Left forelimb (tissue), 1 donor: ENCODE measurements at regions not wholly inside any gene's neighbourhood (a gene's known extent, or its start where the extent isn't known, plus 50 kb on each side); places are given as distances from the start of the nearest gene placed in this dataset.

Experiments used
- DNase-seq: peaks from one replicate; pipeline ENCODE4 v3.0.0-alpha.2; 2018; ENCODE audit warnings: low spot score

DNA sequence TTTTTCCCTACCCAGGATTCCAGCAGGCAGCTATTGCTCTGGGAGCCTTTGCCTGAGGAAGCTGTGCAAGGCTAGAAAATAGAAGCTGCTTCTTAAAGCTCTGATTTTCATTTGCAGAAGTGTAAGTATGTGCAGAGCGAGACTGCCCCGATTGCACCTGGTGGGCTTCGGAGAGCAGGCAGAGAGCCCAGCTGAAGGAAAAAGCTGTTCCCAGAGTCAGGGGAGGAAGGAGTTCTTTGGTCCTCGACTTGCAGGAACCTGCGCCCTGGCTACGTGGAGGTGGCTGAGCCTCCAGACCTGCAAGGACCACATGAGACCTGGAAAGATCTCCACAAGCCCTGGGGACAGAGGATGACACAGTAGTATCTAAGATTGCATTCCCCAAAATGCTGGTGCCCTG is 235.0 kb upstream of the ARGLU1 start:
- no peak for DNase-seq

DNA sequence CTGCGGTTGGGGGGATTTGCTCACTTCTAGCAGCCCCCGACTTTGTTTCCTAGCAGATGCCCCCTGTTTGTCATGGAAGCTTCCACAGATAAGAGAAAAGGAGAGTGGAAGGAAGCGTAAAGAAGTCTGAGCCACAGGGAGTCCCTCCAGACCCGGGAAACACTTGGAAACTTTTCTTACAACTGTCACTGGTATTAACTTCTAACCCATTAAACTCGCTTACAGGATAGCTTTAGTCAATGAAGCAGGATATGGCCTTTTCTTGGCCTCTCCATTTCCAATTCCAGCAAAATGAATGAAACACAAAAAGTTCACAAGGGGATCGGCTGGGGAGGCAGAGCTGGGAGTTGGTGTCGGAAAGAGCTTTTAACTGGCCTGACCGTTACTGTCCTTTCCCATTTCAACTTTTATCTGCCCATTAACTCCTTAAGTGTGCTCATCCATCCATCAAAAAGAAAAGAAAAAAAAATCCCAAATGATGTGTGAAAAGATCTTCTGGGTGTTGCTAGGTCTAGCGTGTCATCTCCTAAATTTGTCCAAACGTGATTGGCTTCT is 231.9 kb upstream of the ARGLU1 start:
- DNase-seq = no peak

DNA sequence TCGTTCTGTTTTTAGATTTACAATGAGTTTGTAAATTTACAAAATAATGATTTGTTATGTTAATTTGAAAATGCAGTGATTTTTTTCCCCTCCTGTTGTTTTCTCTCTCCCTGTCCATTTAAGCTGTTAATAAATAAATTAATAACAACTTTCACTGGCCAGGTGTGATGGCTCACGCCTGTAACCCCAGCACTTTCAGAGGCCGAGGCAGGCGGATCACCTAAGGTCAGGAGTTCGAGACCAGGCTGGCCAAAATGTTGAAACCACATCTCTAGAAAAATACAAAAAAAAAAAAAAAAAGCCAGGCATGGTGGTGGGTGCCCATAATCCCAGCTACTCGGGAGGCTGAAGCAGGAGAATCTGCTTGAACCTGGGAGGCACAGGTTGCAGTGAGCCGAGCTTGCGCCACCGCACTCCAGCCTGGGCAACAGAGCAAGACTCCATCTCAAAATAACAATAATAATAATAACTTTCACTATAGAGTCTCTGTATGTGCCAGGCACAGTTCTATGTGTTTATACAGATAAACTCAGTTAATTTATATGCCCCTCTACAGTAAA is 229.2 kb upstream of the ARGLU1 start:
- DNase-seq = no peak

DNA sequence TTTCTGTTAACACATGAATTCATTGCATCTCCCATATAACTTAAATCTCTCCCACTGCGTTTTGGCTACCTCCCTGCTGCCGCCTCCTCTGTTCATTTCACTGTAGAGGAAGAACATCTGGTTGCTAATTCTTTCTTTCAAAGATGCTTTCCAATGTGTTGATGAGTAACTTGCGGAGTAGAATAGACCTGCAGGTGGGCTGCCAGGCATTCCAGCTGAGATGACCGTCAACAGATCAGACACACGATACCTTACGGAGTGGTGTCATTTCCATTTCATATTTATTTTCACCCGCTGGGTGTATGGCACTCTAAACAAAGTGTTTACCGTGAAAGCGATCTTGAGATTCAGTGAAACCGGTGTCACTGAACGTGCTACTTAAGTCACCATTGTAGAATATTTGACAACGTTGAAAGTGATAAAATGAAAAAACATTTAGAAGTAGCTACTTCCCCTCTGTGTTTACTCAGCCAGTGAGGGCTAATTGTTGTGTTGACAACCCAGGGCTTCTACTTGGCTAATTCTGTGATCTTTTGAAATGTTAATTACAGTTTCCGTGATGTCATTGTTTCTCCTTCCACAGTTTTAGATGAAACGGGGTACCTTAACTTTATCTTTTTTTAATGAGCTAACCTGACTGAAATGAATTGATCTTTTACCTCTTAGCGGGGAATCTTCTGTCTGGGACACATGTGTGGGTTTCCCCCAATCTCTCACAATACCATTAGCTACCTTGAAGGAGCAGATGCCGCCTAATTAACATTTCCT is 228.5 kb upstream of the ARGLU1 start:
- DNase-seq = no peak

GRCh38 chr13:106795847-106796246 is 227.9 kb upstream of the ARGLU1 start:
- DNase-seq = no peak

DNA sequence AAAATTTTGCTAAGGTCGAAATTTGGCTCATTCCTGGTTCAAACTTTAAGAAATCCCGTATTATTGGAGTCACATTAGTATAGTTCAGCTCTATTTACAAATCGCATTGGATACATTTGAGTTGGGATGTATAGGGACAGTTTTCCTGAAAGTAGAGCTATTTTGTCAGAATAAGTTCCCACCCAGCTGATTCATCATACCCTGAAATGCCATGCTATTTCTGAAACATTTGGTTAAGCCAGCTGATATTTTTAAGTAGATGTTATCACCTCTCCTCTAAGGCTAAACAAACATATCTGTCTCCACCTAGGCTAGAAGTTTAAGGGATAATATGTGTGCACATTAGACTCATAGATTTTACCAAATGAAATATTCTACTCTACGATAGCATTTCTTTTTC is 226.2 kb upstream of the ARGLU1 start:
- DNase-seq = no peak

DNA sequence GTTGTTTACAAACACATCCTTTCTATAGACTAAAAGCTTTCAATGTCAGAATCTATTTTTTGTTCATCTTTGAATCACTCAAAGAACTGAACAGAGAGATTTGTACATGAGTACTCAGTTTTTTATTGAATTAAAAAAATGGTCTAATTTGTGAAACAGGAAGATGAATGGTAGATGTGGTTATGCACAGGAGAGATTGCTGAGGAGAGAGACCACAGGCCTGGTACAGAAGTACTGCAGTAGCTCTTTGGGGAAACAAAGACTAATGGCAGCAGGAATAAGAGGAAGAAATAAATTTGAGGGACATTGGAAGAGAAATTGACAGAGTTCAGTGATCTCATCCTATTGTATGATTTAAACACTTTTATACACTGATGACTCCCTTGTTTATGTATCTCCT is 222.0 kb upstream of the ARGLU1 start:
- DNase-seq = no peak

DNA sequence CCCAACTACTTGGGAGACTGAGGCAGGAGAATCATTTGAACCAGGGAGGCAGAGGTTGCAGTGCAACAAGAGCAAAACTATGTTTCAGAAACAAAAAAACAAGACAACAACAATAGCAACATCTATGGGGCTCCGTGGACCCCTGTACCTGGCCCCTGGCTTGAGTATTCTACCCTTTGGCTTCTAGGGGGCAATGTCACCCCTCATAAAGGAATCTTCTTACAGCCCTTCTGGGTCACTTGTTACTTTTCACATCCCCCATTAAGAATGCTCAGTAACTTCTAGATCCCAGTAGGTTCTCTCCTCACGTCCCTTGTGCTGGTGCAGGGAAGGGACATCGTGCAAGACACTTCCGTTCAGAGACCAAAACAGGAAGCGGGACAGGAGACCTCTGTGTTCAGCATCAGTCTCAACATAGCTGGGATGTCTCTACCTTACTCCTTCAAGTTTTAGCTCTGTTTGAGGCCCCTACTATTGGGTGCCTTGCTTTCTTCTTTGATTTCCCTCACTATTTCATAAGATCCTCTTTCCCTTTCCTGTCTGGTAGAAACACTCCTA is 218.1 kb upstream of the ARGLU1 start:
- no peak for DNase-seq

DNA sequence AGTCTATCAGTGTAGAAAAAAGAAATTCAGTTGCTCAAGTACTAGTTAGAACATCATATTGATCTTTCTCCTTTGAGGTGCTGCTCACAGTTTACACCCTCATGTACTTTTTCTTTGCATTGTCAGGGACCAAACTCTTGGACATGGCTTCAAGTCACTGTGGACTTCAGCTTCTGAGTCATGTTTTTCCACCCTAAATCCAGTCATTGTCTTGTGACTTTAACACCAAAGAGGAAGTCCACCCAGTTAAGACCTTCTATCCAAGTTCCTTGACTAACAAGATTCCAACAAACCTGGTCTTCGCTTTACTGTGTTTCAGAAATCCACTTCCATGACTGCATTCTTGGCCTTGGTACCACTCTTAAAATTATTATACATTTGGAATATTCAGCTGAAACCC is 206.7 kb upstream of the ARGLU1 start:
- no peak for DNase-seq

- DNase-seq = no peak
Observed at GRCh38 chr13:106772006-106772601, 204.2 kb upstream of the ARGLU1 start.

DNA sequence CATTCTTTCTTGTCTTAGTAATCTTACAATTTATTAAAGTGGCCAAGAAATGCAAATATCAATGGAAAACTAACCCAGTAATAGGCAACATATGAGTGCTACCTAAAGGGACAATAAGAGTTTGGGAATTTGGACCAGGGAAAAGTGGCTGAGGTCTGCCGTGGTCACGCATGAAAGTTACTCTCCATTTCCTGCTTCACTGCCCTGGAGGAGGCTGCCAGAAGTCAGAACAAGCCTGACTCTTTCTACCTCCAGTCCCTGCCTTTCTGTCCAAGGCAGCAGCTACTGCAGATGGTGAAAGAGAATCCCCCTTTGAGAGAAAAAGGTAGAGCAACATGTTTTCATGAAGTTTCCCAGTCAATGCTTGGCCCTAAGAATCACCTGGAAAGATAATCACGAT is 201.1 kb upstream of the ARGLU1 start:
- no peak for DNase-seq

DNA sequence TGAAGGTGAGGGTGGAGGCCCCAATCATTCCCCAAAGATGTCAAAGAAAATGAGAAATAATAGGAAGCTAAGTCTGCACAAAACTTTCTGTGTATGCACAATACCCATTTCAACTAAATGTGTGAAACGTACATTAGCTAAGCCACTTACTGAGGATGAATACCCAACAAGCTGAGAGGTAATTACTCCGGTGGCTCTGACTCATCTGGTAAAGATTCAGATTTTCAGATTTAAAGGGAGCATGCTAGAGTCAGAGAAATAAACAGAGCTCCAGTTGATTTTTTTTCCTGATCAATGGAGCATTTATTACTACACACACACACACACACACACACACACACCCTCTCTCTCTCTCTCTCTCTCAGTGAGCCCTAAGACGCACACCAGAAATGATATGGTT is 194.8 kb upstream of the ARGLU1 start:
- DNase-seq = no peak

GRCh38 chr13:106756446-106756845 is 188.5 kb upstream of the ARGLU1 start:
- no peak for DNase-seq

- no peak for DNase-seq
Observed at GRCh38 chr13:106755542-106755941, 187.6 kb upstream of the ARGLU1 start.

GRCh38 chr13:106753251-106753650 is 185.3 kb upstream of the ARGLU1 start:
- DNase-seq = no peak

- no peak for DNase-seq
Observed at GRCh38 chr13:106752584-106753170, 184.7 kb upstream of the ARGLU1 start.

- no peak for DNase-seq
Observed at GRCh38 chr13:106748785-106749184, 180.8 kb upstream of the ARGLU1 start.

- DNase-seq = no peak
Observed at GRCh38 chr13:106744516-106744915, 176.6 kb upstream of the ARGLU1 start.

GRCh38 chr13:106738186-106738678 is 170.3 kb upstream of the ARGLU1 start:
- DNase-seq = no peak

DNA sequence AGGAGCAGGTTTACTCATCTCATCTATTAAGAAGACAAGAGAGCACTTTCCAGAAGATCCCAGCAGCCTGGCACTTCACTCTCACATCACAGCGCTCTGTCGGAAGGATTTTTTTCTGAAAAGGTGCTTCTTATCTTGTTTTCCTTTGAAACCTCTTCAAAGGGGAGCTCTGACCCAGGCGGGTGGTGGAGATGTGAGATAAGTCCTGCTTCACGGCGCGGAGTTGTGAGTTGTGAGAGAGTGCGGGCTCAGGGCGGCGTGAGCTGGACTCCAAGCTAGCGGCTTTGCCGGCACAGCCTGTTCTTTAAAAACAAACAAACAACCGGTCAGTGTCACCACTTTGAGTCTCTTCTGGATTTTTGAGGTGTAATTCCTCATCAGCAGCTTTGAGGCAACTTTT is 169.0 kb upstream of the ARGLU1 start:
- no peak for DNase-seq

DNA sequence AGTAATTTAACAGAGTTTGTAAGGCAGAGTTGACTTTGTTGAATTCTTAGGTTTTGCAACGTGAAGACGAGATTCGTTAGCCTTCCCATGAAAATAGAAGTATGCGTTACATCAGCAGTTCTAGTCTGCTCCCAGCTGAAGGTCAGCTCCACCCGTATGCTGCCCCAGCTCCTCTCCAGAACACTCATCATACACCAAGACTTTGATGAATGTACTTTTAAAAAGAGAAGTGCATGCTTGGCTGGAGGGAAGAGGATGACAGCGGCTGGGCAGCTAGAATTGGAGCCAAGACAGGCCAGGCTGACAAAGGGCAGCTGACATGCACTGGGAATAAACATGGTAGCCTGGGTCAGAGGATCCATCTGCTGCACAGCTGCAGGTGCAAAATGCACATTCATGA is 166.3 kb upstream of the ARGLU1 start:
- DNase-seq = no peak

GRCh38 chr13:106723036-106723435 is 155.1 kb upstream of the ARGLU1 start:
- DNase-seq = no peak
